Endothelial cell of umbilical vein (primary cell): ENCODE measurements at regions not wholly inside any gene's neighbourhood (a gene's known extent, or its start where the extent isn't known, plus 50 kb on each side); places are given as distances from the start of the nearest gene placed in this dataset.

ENCODE experiments used
- BruUV-seq: library from RNA; stranded (reverse); fragments of 400-500 nt; replicated peaks from 2 replicates; lab custom pipeline; 2021; lab: Mats Ljungman, UMichigan
- CTCF ChIA-PET: fragments of 300-600, 350-600 bp; sonication (Branson Sonifier 250); formaldehyde crosslinking; loops from one replicate; lab custom pipeline; 2021; ENCODE audit warnings: antibody characterized with exemption, inconsistent platforms; lab: Charles Lee
- POLR2A ChIA-PET: fragments of 300-600, 350-600 bp; sonication (Branson Sonifier 250); formaldehyde crosslinking; loops from one replicate; lab custom pipeline; 2021; ENCODE audit warnings: antibody characterized with exemption, inconsistent platforms; lab: Charles Lee
- DNase-seq: peaks from one replicate; pipeline ENCODE4 v3.0.0-alpha.2; 2011; ENCODE audit warnings: low read depth, low spot score
- FAIRE-seq: peaks from 2 replicates; lab custom pipeline; 2011; peaks lifted over from hg19 to GRCh38; lab: Jason Lieb, UNC
- H2AFZ ChIP-seq: 2 replicates; pipeline ENCODE4 v1.6.0; 2012; ENCODE audit warnings: low read depth, low read length, control low read depth, inconsistent platforms
- H3K27ac ChIP-seq: 2 replicates; pipeline ENCODE4 v1.5.1; 2011; ENCODE audit warnings: low read depth, mild to moderate bottlenecking, control low read depth, low read length, moderate library complexity; ENCODE audit not compliant: insufficient read depth
- H3K27me3 ChIP-seq, 2 experiments: 2 replicates each; pipeline versions ENCODE4 v1.6.0 to v1.6.1; 2011; ENCODE audit warnings: low read length in 2 of 2, mixed read lengths in 1 of 2; ENCODE audit not compliant: control insufficient read depth in 2 of 2, insufficient read depth in 2 of 2
- H3K36me3 ChIP-seq, 2 experiments: 2 replicates in 1 of 2; 3 replicates in 1 of 2; pipeline ENCODE4 v1.5.1; 2011; ENCODE audit warnings: low read length in 2 of 2, mild to moderate bottlenecking in 1 of 2, moderate library complexity in 1 of 2; ENCODE audit not compliant: control insufficient read depth in 2 of 2, insufficient read depth in 2 of 2; ENCODE audit errors: extremely low read depth in 1 of 2
- H3K4me1 ChIP-seq: 3 replicates; pipeline ENCODE4 v1.5.1; 2011; ENCODE audit warnings: mild to moderate bottlenecking, low read length; ENCODE audit not compliant: control insufficient read depth, insufficient read depth; ENCODE audit errors: extremely low read depth
- H3K4me2 ChIP-seq: 2 replicates; pipeline ENCODE4 v1.6.1; 2011; ENCODE audit warnings: low read length, control low read depth, mixed read lengths; ENCODE audit not compliant: insufficient read depth
- H3K4me3 ChIP-seq, 3 experiments: fragments of 200-600 bp in 1 of 3; sonication (generic), shearing (Covaris generic) in 1 of 3; replicated peaks in 1 of 3; 2 replicates each; pipeline ENCODE4 v1.5.1; 2011 to 2016; ENCODE audit warnings: control low read depth in 3 of 3, low read length in 3 of 3, mild to moderate bottlenecking in 2 of 3, inconsistent platforms in 1 of 3, low read depth in 1 of 3, moderate library complexity in 1 of 3; ENCODE audit not compliant: insufficient read depth in 1 of 3
- H3K79me2 ChIP-seq: 2 replicates; pipeline ENCODE4 v1.6.0; 2012; ENCODE audit warnings: low read length, inconsistent platforms; ENCODE audit not compliant: control insufficient read depth, insufficient read depth
- H3K9ac ChIP-seq: replicated peaks from 2 replicates; pipeline ENCODE3; 2011; ENCODE audit warnings: low read length, control low read depth; ENCODE audit not compliant: insufficient read depth; ENCODE audit errors: extremely low read depth
- H3K9me1 ChIP-seq: replicated peaks from 3 replicates; pipeline ENCODE4 v1.6.0; 2011; ENCODE audit warnings: mild to moderate bottlenecking, low read length; ENCODE audit not compliant: control insufficient read depth, insufficient read depth; ENCODE audit errors: extremely low read depth
- H3K9me3 ChIP-seq: replicated peaks from 2 replicates; pipeline ENCODE4 v1.5.1; 2012; ENCODE audit warnings: low read length, inconsistent platforms; ENCODE audit not compliant: control insufficient read depth, insufficient read depth
- H4K20me1 ChIP-seq: replicated peaks from 2 replicates; pipeline ENCODE3; 2011; ENCODE audit warnings: mild to moderate bottlenecking, low read length; ENCODE audit not compliant: control insufficient read depth, insufficient read depth; ENCODE audit errors: extremely low read depth
- CTCF ChIP-seq, 2 donors: IDR thresholded peaks; 1 replicate in 1 of 2; 2 replicates in 1 of 2; pipeline ENCODE4 v1.5.1; 2011; ENCODE audit warnings: low read length in 2 of 2, mild to moderate bottlenecking in 2 of 2, moderate library complexity in 2 of 2, control low read depth in 1 of 2, inconsistent platforms in 1 of 2, low read depth in 1 of 2; ENCODE audit not compliant: insufficient read depth in 1 of 2; ENCODE audit errors: extremely low read depth in 1 of 2
- EZH2 ChIP-seq: IDR thresholded peaks from 2 replicates; pipeline ENCODE4 v1.6.1; 2012; ENCODE audit warnings: borderline replicate concordance, low read depth, mild to moderate bottlenecking, moderate library complexity, low read length, inconsistent platforms; ENCODE audit not compliant: severe bottlenecking
- FOS ChIP-seq: IDR thresholded peaks from 2 replicates; pipeline ENCODE4 v1.6.1; 2011; ENCODE audit warnings: mild to moderate bottlenecking, low read length, moderate library complexity, borderline replicate concordance; ENCODE audit not compliant: insufficient read depth
- GATA2 ChIP-seq: IDR thresholded peaks from 2 replicates; pipeline ENCODE4 v1.7.0; 2011; ENCODE audit warnings: low read depth, mild to moderate bottlenecking, moderate library complexity, mixed read lengths, low read length; ENCODE audit not compliant: insufficient read length, insufficient read depth
- JUN ChIP-seq: IDR thresholded peaks from 2 replicates; pipeline ENCODE4 v1.6.1; 2011; ENCODE audit warnings: borderline replicate concordance, low read depth; ENCODE audit not compliant: insufficient read length, insufficient read depth
- MYC ChIP-seq: IDR thresholded peaks from one replicate; pipeline ENCODE4 v1.6.1; 2011; ENCODE audit warnings: mild to moderate bottlenecking, low read depth, low read length
- POLR2A ChIP-seq: IDR thresholded peaks from 2 replicates; pipeline ENCODE4 v1.6.1; 2012; ENCODE audit warnings: low read depth, mild to moderate bottlenecking, control low read depth, low read length
- POLR2AphosphoS5 ChIP-seq: IDR thresholded peaks from 2 replicates; pipeline ENCODE4 v1.6.1; 2012; ENCODE audit warnings: low read depth, mild to moderate bottlenecking, control low read depth, low read length, moderate library complexity; ENCODE audit not compliant: insufficient read depth
- dilution Hi-C: fragments of 300-500 bp; cut with MboI; formaldehyde crosslinking; loops from one replicate; pipeline ENCODE4 v1.15.0; 2019; ENCODE audit warnings: low sequenced_read_pairs; ENCODE audit not compliant: extremely low pct_ligation_motif_present
- intact Hi-C: fragments of 100-400 bp; cut with micrococcal nuclease; formaldehyde crosslinking; loops from one replicate; pipeline ENCODE4 v1.10.0; 2022
- TF ChIP-seq, protein P1 (sequence below): IDR thresholded peaks from 2 replicates; pipeline ENCODE4 v1.6.1; 2011; ENCODE audit not compliant: insufficient read depth, insufficient read length

- POLR2A ChIA-PET = no interaction called here
- dilution Hi-C loops = no loop called here
- no TSS peak for BruUV-seq
These were observed 1272.7 kb downstream of the C4orf33 start for GRCh38 chr4:130368668-130369067.

GRCh38 chr4:130393231-130393630 is 1297.3 kb downstream of the C4orf33 start:
- Histone ChIP-seq H3K27ac (no peak overlapping the region), H2AFZ (no peak overlapping the region), H3K4me3 (no peak overlapping the region), H3K9me3 (no peaks in the 10 kb centered on the region), H3K9ac (no peak overlapping the region), H3K4me1 (peaks cover 13% of the 10 kb centered on the region), H3K27me3 (no peaks in the 10 kb centered on the region), H3K79me2 (no peaks in the 10 kb centered on the region), H4K20me1 (no peaks in the 10 kb centered on the region), H3K36me3 (no peaks in the 10 kb centered on the region), H3K4me2 (no peak overlapping the region), H3K9me1 (peaks cover 2% of the 10 kb centered on the region)
- DNase-seq (no peak), FAIRE-seq (no peak)
- intact Hi-C loops (no loop called here), dilution Hi-C loops (no loop called here)
- CTCF ChIA-PET = no interaction called here
- no TSS peak for BruUV-seq
- POLR2A ChIA-PET = no interaction called here
- TF ChIP-seq MYC (no peak), POLR2A (no peak), EZH2 (no peak), FOS (no peak), POLR2AphosphoS5 (no peak), CTCF (IDR thresholded peaks at IDR 0.05; ENCODE audit: extremely low read depth in 1 of 2, insufficient read depth in 1 of 2, low read depth in 1 of 2, low read length in 2 of 2) (no peak), JUN (no peak), GATA2 (no peak)
- TF ChIP-seq, protein P1, sequence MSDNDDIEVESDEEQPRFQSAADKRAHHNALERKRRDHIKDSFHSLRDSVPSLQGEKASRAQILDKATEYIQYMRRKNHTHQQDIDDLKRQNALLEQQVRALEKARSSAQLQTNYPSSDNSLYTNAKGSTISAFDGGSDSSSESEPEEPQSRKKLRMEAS = no peak

More at GRCh38 chr4:130368668-130369067, 1272.7 kb downstream of the C4orf33 start:
- no peak overlapping the region for H3K4me2 ChIP-seq
- H2AFZ ChIP-seq = no peak overlapping the region
- intact Hi-C loops = no loop called here
- DNase-seq = no peak
- no peaks in the 10 kb centered on the region for H4K20me1 ChIP-seq
- no peaks in the 10 kb centered on the region for H3K79me2 ChIP-seq
- FAIRE-seq = no peak
- H3K4me1 ChIP-seq = no peaks in the 10 kb centered on the region
- no peaks in the 10 kb centered on the region for H3K9me3 ChIP-seq
- H3K9me1 ChIP-seq = no peaks in the 10 kb centered on the region
- H3K9ac ChIP-seq = no peak overlapping the region
- CTCF ChIA-PET = no interaction called here
- no peaks in the 10 kb centered on the region for H3K27me3 ChIP-seq
- H3K27ac ChIP-seq = no peak overlapping the region
- TF ChIP-seq MYC (no peak), FOS (no peak), GATA2 (no peak), EZH2 (no peak), POLR2A (no peak)
- TF ChIP-seq, protein P1 = no peak
- no peak overlapping the region for H3K4me3 ChIP-seq
- H3K36me3 ChIP-seq = no peaks in the 10 kb centered on the region
